SU-DHL-6 (cell line): ENCODE measurements at regions not wholly inside any gene's neighbourhood (a gene's known extent, or its start where the extent isn't known, plus 50 kb on each side); places are given as distances from the start of the nearest gene placed in this dataset.

Experiments
- EZH2phosphoT487 ChIP-seq: fragments of 200-600 bp; sonication (generic), shearing (Covaris generic); conservative IDR thresholded peaks from 2 replicates; pipeline ENCODE4 v1.6.1; 2018; ENCODE audit warnings: mild to moderate bottlenecking, antibody characterized with exemption, low read length, moderate library complexity, mixed read lengths
- TF ChIP-seq, protein P1 (sequence below): fragments of 200-600 bp; sonication (generic); IDR thresholded peaks from one replicate; pipeline ENCODE4 v1.5.1; 2017; ENCODE audit warnings: antibody characterized with exemption, mild to moderate bottlenecking, low read length, moderate library complexity; ENCODE audit not compliant: insufficient read depth, poor library complexity, severe bottlenecking

DNA sequence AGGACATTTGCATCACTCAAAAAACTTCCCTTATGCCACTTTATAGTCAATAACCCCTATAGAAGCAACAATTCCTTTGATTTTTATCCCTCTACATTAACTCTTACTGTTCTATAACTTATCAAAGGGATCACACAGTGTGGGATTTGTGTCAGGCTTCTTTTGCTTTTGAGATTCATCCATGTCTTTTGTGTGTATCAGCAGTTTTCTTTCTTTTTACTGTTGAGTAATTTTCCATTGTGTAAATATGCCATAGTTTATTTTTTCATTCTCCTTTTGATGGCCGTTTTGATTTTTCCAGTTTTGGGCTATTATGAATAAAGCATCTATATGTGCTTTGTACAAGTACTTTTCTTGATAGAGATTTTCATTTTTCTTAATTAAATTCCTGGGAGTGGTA lies 657.9 kb downstream of the EPM2A start:
- TF ChIP-seq, protein P1, sequence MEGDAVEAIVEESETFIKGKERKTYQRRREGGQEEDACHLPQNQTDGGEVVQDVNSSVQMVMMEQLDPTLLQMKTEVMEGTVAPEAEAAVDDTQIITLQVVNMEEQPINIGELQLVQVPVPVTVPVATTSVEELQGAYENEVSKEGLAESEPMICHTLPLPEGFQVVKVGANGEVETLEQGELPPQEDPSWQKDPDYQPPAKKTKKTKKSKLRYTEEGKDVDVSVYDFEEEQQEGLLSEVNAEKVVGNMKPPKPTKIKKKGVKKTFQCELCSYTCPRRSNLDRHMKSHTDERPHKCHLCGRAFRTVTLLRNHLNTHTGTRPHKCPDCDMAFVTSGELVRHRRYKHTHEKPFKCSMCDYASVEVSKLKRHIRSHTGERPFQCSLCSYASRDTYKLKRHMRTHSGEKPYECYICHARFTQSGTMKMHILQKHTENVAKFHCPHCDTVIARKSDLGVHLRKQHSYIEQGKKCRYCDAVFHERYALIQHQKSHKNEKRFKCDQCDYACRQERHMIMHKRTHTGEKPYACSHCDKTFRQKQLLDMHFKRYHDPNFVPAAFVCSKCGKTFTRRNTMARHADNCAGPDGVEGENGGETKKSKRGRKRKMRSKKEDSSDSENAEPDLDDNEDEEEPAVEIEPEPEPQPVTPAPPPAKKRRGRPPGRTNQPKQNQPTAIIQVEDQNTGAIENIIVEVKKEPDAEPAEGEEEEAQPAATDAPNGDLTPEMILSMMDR = no peak
- TF ChIP-seq EZH2phosphoT487 = no peak
